ENCODE measurements at regions not wholly inside any gene's neighbourhood (a gene's known extent, or its start where the extent isn't known, plus 50 kb on each side); places are given as distances from the start of the nearest gene placed in this dataset.

DNA sequence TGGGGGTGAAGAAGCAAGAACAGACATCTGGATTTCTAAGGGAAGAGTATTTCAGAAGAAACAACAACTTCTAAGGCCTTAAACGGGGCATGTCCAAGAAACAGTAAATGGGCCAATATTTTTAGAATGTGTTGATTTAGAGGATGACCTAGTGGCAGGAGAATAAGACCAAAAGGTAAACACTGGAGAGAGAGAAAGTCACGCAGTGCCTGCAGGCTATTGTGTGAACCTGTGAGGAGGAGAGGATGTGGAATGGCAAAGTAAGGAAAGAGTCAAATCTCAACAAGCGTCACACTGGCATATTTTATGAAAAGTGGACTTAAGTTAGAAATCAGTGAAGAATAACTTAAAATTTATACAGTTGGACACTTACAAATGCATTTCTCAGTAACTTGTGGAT lies 78.1 kb upstream of the EGFR start:
- in situ Hi-C loops (cut with HindIII; ENCODE audit: low pct_unique_long_range_greater_than_20kb, low sequenced_read_pairs) (no loop called here), intact Hi-C loops (cut with micrococcal nuclease; ENCODE audit: unreplicated experiment) (no loop called here)
- no peaks in the 10 kb centered on the region for H3K9me3 ChIP-seq (ENCODE audit: control insufficient read depth, insufficient read depth, low read depth, low read length)
- ChIA-PET POLR2A (no interaction called here), CTCF (no interaction called here)
- peaks cover 4% of the 10 kb centered on the region; the same call in 1 of the 2 replicates for H3K4me1 ChIP-seq (ENCODE audit: control insufficient read depth, insufficient read depth, low read length)
- BruUV-seq (replicated peaks): no TSS peak
- DNase-seq (ENCODE audit: low read depth, low spot score) (no peak), ATAC-seq (no peak)
- TF ChIP-seq REST (IDR thresholded peaks at IDR 0.05; ENCODE audit: insufficient read depth in 1 of 2, low read depth in 2 of 2, low read length in 1 of 2): no peak
- TF ChIP-seq POLR2AphosphoS5 (IDR thresholded peaks at IDR 0.05; ENCODE audit: low read depth, low read length): no peak
- TF ChIP-seq SIN3A (IDR thresholded peaks at IDR 0.05; ENCODE audit: borderline replicate concordance, insufficient read depth, low read depth, low read length): no peak
- no peak for TF ChIP-seq CTCF (IDR thresholded peaks at IDR 0.05)
- no peak for TF ChIP-seq TCF7L2 (IDR thresholded peaks at IDR 0.05; ENCODE audit: low read depth, low read length)
- H3K4me3 ChIP-seq (ENCODE audit: low read depth in 2 of 2, low read length in 2 of 2): no peak overlapping the region
- H3K27me3 ChIP-seq (ENCODE audit: control insufficient read depth, insufficient read depth, low read length): no peaks in the 10 kb centered on the region
- H3K27ac ChIP-seq (ENCODE audit: low read length): no peak overlapping the region
- H3K36me3 ChIP-seq (ENCODE audit: control insufficient read depth, insufficient read depth, low read length): no peaks in the 10 kb centered on the region

DNA sequence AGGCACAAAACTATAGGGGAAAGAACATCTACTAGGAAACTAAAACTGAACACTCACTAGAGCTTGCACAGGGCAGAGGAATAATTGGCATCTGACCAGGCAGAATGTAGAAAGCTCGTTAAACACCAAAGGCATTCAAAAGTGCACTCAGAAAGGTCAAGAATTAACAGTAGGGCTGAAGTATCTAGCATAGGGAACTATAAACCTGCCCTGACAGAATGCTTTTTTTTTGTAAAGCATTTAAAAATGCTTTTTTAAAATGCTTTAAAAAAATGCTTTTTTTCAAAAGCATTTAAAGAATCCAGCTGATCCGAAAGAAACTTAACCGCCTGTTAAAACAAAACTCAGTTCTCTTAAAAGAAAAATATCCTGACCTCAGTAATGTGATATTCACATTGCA lies 74.6 kb upstream of the EGFR start:
- no peaks in the 10 kb centered on the region for H3K36me3 ChIP-seq (ENCODE audit: control insufficient read depth, insufficient read depth, low read length)
- intact Hi-C loops (cut with micrococcal nuclease; ENCODE audit: unreplicated experiment) (no loop called here), in situ Hi-C loops (cut with HindIII; ENCODE audit: low pct_unique_long_range_greater_than_20kb, low sequenced_read_pairs) (no loop called here)
- ATAC-seq (peak; percentile 69; the same call in 1 of the 2 replicates), DNase-seq (ENCODE audit: low read depth, low spot score) (no peak)
- H3K4me3 ChIP-seq (ENCODE audit: low read depth in 2 of 2, low read length in 2 of 2): no peak overlapping the region
- POLR2A ChIA-PET: no interaction called here
- TF ChIP-seq SIN3A (IDR thresholded peaks at IDR 0.05; ENCODE audit: borderline replicate concordance, insufficient read depth, low read depth, low read length) (no peak), REST (IDR thresholded peaks at IDR 0.05; ENCODE audit: insufficient read depth in 1 of 2, low read depth in 2 of 2, low read length in 1 of 2) (no peak), POLR2AphosphoS5 (IDR thresholded peaks at IDR 0.05; ENCODE audit: low read depth, low read length) (no peak), CTCF (IDR thresholded peaks at IDR 0.05) (no peak), TCF7L2 (IDR thresholded peaks at IDR 0.05; ENCODE audit: low read depth, low read length) (0 out of 2 replicates have a peak, but pooled peaks have one; percentile 57)
- H3K9me3 ChIP-seq (ENCODE audit: control insufficient read depth, insufficient read depth, low read depth, low read length): no peaks in the 10 kb centered on the region
- H3K4me1 ChIP-seq (ENCODE audit: control insufficient read depth, insufficient read depth, low read length): peaks cover 4% of the 10 kb centered on the region; the same call in 1 of the 2 replicates
- BruUV-seq (replicated peaks): no TSS peak
- H3K27ac ChIP-seq (ENCODE audit: low read length): no peak overlapping the region
- CTCF ChIA-PET: no interaction called here
- no peaks in the 10 kb centered on the region for H3K27me3 ChIP-seq (ENCODE audit: control insufficient read depth, insufficient read depth, low read length)

Data from Panc1 (cell line).